Renal cortex interstitium (tissue), 11 donors: ENCODE measurements at regions not wholly inside any gene's neighbourhood (a gene's known extent, or its start where the extent isn't known, plus 50 kb on each side); places are given as distances from the start of the nearest gene placed in this dataset.

Experiments
- DNase-seq, 11 donors: peaks; one replicate each; pipeline ENCODE4 v3.0.0-alpha.2; 2013; ENCODE audit warnings: low read depth in 9 of 11, low spot score in 4 of 11; ENCODE audit errors: extremely low read depth in 1 of 11

DNA sequence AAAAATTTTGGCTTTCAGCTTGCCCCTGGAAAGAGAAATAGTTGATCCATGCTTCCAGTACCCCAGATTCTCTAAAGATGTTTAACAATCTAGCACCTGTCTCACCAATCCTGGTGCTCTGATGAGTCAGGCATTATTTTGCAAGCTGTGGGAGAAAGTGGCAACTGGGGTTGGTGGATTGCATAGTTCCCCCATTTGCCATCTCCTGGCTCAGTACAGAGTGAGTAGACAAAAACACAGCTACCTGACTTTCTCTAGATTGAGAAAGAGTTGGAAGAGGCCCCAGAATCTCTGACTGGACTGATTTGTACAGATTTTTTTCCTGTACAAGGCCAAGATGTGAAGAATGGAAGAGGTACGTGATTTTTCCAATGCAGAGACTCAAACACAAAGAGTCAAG is 75.1 kb upstream of the NEGR1 start:
- no peak for DNase-seq

DNA sequence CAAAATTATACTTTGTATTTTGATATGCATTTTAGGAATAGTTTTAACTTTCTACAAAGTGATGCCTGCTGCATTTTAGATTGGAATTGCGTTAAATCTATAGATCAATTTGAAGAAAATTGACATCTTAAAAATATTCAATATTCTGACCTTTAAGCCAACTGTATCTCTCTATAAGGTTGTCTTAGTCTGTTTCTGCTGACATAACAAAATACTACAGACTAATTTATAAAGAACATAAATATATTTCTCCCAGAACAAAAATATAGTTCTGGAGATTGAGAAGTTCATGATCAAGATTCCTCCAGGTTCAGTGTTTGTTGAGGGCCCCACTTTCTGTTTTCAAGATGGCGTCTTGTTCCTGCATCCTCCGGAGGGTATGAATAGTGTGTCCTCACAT is 73.6 kb upstream of the NEGR1 start:
- no peak for DNase-seq

DNA sequence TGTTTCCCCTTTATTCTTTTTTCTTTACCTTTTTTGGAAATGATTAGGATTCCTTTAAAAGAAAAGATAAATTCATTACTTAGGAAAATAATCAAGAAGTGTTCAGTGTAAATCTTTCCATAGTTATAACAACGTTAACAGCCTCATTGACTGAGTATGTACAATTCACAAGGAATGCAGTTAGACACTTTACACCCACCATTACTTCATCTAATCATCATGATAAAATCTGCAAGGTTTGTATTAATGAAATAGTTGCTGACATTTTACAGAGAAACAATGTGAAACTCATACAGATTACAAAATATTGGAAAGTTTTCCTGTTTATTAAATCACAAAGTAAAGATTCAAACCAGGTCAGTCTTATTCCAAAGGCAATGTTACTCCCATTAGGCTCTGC is 59.3 kb upstream of the NEGR1 start:
- DNase-seq = no peak

DNA sequence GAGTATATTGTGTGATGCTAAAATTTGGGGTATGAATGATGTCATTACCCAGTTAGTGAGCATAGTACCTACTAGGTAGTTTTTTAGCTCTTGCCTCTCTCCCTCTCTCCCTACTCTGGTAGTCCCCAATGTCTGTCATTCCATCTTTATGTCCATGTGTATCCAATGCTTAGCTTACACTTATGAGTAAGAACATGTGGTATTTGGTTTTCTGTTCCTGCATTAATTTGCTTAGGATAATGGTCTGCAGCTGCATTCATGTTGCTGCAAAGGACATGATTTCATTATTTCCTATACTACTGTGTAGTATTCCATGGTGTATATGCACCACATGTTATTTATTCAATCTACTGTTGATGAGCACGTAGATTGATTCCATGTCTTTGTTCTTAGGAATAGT is 54.4 kb upstream of the NEGR1 start:
- DNase-seq = no peak
